ENCODE measurements at regions not wholly inside any gene's neighbourhood (a gene's known extent, or its start where the extent isn't known, plus 50 kb on each side); places are given as distances from the start of the nearest gene placed in this dataset.

DNA sequence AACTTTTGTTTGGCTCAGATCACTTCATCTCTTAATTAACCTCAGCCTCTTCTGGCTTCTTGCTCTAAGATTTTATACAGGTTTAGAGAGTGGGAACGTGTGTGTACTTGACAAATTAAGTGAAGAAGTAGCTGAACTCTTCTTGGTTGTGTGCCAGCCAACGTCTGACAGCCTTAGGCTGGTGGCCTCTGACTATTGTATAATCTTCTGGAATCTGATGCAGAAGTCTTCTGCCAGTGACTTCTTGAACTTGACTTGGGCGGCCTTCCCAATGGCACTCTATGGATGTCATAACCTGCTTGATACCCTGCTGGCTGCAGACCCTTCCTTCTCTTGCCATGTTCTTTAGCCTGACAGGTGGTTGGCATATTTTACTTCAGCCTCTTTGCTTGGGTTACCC lies 660.5 kb downstream of the DOK5 start:
- no peaks in the 10 kb centered on the region for H3F3A ChIP-seq (replicated peaks; ENCODE audit: low read depth)
- ATAC-seq (no peak), DNase-seq (ENCODE audit: low spot score) (no peak)
- no peak overlapping the region for H3K27ac ChIP-seq (ENCODE audit: low read depth)
- H3K4me1 ChIP-seq (ENCODE audit: insufficient read depth), result no peaks in the 10 kb centered on the region
- Mint-ChIP-seq H3K36me3 (ENCODE audit: low read depth) (peaks cover 16% of the 10 kb centered on the region), H3K27me3 (ENCODE audit: insufficient read depth, low read depth, poor library complexity) (peaks cover 7% of the 10 kb centered on the region), H3K9me3 (peaks cover 92% of the 10 kb centered on the region), H3K4me1 (no peaks in the 10 kb centered on the region), H3K4me3 (no peak overlapping the region), H3K27ac (no peak overlapping the region)
- H2AFZ ChIP-seq, result no peak overlapping the region
- H4K20me1 ChIP-seq (replicated peaks; ENCODE audit: insufficient read depth), result no peaks in the 10 kb centered on the region
- no peak overlapping the region for H3K4me2 ChIP-seq
- no peaks in the 10 kb centered on the region for H3K9me2 ChIP-seq (ENCODE audit: insufficient read depth)
- no peaks in the 10 kb centered on the region for H3K79me2 ChIP-seq (replicated peaks; ENCODE audit: insufficient read depth)
- peaks cover 6% of the 10 kb centered on the region; the same call in 1 of the 2 replicates for H3K36me3 ChIP-seq (ENCODE audit: insufficient read depth)
- TF ChIP-seq NANOG (IDR thresholded peaks at IDR 0.05; ENCODE audit: borderline replicate concordance) (no peak), ZNF114 (CRISPR knock-in tag; IDR thresholded peaks at IDR 0.05) (no peak), STAT1 (IDR thresholded peaks at IDR 0.05; ENCODE audit: unreplicated experiment) (no peak), CREB1 (CRISPR knock-in tag; IDR thresholded peaks at IDR 0.05; ENCODE audit: low read depth) (no peak), JUNB (IDR thresholded peaks at IDR 0.05; ENCODE audit: unreplicated experiment) (no peak), EZH2phosphoT487 (IDR thresholded peaks at IDR 0.05; ENCODE audit: unreplicated experiment) (no peak), ZNF331 (CRISPR knock-in tag; IDR thresholded peaks at IDR 0.05; ENCODE audit: low read depth) (no peak), POLR2AphosphoS5 (IDR thresholded peaks at IDR 0.05; ENCODE audit: low read depth) (no peak), EZH2 (IDR thresholded peaks at IDR 0.05; ENCODE audit: low read depth, unreplicated experiment) (no peak)
- TF ChIP-seq, protein P1, sequence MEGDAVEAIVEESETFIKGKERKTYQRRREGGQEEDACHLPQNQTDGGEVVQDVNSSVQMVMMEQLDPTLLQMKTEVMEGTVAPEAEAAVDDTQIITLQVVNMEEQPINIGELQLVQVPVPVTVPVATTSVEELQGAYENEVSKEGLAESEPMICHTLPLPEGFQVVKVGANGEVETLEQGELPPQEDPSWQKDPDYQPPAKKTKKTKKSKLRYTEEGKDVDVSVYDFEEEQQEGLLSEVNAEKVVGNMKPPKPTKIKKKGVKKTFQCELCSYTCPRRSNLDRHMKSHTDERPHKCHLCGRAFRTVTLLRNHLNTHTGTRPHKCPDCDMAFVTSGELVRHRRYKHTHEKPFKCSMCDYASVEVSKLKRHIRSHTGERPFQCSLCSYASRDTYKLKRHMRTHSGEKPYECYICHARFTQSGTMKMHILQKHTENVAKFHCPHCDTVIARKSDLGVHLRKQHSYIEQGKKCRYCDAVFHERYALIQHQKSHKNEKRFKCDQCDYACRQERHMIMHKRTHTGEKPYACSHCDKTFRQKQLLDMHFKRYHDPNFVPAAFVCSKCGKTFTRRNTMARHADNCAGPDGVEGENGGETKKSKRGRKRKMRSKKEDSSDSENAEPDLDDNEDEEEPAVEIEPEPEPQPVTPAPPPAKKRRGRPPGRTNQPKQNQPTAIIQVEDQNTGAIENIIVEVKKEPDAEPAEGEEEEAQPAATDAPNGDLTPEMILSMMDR (conservative IDR thresholded peaks at IDR 0.05; ENCODE audit: low read depth in 2 of 2), result no peak
- TF ChIP-seq, protein P2, sequence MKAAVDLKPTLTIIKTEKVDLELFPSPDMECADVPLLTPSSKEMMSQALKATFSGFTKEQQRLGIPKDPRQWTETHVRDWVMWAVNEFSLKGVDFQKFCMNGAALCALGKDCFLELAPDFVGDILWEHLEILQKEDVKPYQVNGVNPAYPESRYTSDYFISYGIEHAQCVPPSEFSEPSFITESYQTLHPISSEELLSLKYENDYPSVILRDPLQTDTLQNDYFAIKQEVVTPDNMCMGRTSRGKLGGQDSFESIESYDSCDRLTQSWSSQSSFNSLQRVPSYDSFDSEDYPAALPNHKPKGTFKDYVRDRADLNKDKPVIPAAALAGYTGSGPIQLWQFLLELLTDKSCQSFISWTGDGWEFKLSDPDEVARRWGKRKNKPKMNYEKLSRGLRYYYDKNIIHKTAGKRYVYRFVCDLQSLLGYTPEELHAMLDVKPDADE (IDR thresholded peaks at IDR 0.05), result no peak
- TF ChIP-seq, protein P3, sequence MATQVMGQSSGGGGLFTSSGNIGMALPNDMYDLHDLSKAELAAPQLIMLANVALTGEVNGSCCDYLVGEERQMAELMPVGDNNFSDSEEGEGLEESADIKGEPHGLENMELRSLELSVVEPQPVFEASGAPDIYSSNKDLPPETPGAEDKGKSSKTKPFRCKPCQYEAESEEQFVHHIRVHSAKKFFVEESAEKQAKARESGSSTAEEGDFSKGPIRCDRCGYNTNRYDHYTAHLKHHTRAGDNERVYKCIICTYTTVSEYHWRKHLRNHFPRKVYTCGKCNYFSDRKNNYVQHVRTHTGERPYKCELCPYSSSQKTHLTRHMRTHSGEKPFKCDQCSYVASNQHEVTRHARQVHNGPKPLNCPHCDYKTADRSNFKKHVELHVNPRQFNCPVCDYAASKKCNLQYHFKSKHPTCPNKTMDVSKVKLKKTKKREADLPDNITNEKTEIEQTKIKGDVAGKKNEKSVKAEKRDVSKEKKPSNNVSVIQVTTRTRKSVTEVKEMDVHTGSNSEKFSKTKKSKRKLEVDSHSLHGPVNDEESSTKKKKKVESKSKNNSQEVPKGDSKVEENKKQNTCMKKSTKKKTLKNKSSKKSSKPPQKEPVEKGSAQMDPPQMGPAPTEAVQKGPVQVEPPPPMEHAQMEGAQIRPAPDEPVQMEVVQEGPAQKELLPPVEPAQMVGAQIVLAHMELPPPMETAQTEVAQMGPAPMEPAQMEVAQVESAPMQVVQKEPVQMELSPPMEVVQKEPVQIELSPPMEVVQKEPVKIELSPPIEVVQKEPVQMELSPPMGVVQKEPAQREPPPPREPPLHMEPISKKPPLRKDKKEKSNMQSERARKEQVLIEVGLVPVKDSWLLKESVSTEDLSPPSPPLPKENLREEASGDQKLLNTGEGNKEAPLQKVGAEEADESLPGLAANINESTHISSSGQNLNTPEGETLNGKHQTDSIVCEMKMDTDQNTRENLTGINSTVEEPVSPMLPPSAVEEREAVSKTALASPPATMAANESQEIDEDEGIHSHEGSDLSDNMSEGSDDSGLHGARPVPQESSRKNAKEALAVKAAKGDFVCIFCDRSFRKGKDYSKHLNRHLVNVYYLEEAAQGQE (IDR thresholded peaks at IDR 0.05; ENCODE audit: unreplicated experiment), result no peak
- TF ChIP-seq, protein P4, sequence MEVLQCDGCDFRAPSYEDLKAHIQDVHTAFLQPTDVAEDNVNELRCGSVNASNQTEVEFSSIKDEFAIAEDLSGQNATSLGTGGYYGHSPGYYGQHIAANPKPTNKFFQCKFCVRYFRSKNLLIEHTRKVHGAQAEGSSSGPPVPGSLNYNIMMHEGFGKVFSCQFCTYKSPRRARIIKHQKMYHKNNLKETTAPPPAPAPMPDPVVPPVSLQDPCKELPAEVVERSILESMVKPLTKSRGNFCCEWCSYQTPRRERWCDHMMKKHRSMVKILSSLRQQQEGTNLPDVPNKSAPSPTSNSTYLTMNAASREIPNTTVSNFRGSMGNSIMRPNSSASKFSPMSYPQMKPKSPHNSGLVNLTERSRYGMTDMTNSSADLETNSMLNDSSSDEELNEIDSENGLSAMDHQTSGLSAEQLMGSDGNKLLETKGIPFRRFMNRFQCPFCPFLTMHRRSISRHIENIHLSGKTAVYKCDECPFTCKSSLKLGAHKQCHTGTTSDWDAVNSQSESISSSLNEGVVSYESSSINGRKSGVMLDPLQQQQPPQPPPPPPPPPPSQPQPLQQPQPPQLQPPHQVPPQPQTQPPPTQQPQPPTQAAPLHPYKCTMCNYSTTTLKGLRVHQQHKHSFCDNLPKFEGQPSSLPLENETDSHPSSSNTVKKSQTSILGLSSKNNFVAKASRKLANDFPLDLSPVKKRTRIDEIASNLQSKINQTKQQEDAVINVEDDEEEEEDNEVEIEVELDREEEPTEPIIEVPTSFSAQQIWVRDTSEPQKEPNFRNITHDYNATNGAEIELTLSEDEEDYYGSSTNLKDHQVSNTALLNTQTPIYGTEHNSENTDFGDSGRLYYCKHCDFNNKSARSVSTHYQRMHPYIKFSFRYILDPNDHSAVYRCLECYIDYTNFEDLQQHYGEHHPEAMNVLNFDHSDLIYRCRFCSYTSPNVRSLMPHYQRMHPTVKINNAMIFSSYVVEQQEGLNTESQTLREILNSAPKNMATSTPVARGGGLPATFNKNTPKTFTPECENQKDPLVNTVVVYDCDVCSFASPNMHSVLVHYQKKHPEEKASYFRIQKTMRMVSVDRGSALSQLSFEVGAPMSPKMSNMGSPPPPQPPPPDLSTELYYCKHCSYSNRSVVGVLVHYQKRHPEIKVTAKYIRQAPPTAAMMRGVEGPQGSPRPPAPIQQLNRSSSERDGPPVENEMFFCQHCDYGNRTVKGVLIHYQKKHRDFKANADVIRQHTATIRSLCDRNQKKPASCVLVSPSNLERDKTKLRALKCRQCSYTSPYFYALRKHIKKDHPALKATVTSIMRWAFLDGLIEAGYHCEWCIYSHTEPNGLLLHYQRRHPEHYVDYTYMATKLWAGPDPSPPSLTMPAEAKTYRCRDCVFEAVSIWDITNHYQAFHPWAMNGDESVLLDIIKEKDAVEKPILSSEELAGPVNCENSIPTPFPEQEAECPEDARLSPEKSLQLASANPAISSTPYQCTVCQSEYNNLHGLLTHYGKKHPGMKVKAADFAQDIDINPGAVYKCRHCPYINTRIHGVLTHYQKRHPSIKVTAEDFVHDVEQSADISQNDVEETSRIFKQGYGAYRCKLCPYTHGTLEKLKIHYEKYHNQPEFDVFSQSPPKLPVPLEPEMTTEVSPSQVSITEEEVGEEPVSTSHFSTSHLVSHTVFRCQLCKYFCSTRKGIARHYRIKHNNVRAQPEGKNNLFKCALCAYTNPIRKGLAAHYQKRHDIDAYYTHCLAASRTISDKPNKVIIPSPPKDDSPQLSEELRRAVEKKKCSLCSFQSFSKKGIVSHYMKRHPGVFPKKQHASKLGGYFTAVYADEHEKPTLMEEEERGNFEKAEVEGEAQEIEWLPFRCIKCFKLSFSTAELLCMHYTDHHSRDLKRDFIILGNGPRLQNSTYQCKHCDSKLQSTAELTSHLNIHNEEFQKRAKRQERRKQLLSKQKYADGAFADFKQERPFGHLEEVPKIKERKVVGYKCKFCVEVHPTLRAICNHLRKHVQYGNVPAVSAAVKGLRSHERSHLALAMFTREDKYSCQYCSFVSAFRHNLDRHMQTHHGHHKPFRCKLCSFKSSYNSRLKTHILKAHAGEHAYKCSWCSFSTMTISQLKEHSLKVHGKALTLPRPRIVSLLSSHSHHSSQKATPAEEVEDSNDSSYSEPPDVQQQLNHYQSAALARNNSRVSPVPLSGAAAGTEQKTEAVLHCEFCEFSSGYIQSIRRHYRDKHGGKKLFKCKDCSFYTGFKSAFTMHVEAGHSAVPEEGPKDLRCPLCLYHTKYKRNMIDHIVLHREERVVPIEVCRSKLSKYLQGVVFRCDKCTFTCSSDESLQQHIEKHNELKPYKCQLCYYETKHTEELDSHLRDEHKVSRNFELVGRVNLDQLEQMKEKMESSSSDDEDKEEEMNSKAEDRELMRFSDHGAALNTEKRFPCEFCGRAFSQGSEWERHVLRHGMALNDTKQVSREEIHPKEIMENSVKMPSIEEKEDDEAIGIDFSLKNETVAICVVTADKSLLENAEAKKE (CRISPR knock-in tag; IDR thresholded peaks at IDR 0.05), result no peak
- no peaks in the 10 kb centered on the region for H3K27me3 ChIP-seq (ENCODE audit: insufficient read depth)
- no peak overlapping the region for H3K4me3 ChIP-seq

Measured in GM23338 (cell line).